Prostate gland (tissue), 2 donors: ENCODE measurements at regions not wholly inside any gene's neighbourhood (a gene's known extent, or its start where the extent isn't known, plus 50 kb on each side); places are given as distances from the start of the nearest gene placed in this dataset.

Source experiments
- DNase-seq: peaks from one replicate; pipeline ENCODE4 v3.0.0-alpha.2; 2019; ENCODE audit warnings: low spot score
- H3K27ac ChIP-seq, 2 donors: fragments of 200-600 bp; sonication (generic); 2 replicates each; pipeline ENCODE4 v1.5.1; 2017 to 2019
- H3K27me3 ChIP-seq: fragments of 200-600 bp; sonication (generic); replicated peaks from 2 replicates; pipeline ENCODE4 v1.5.1; 2019; ENCODE audit not compliant: insufficient read depth
- H3K36me3 ChIP-seq, 2 donors: fragments of 200-600 bp; sonication (generic); 1 replicate in 1 of 2; 2 replicates in 1 of 2; pipeline versions ENCODE4 v1.5.1 to v1.8.1; 2017 to 2019
- H3K4me1 ChIP-seq: fragments of 200-600 bp; sonication (generic); replicated peaks from 2 replicates; pipeline ENCODE4 v1.5.1; 2019
- H3K4me3 ChIP-seq, 2 donors: fragments of 200-600 bp; sonication (generic); 2 replicates each; pipeline ENCODE4 v1.5.1; 2017 to 2019
- H3K9me3 ChIP-seq: fragments of 200-600 bp; sonication (generic); 2 replicates; pipeline ENCODE4 v1.5.1; 2017
- CTCF ChIP-seq, 4 experiments: fragments of 200-600 bp in 2 of 4; fragments of 450-650 bp in 2 of 4; sonication (generic) in 2 of 4; IDR thresholded peaks; 1 replicate in 3 of 4; 2 replicates in 1 of 4; pipeline ENCODE4 v1.5.1; 2016 to 2019; ENCODE audit warnings: antibody characterized with exemption in 4 of 4, mild to moderate bottlenecking in 2 of 4, moderate library complexity in 2 of 4
- POLR2A ChIP-seq: fragments of 450-650 bp; IDR thresholded peaks from one replicate; pipeline ENCODE4 v1.6.1; 2016; ENCODE audit warnings: antibody characterized with exemption, mild to moderate bottlenecking
- POLR2AphosphoS5 ChIP-seq: sonication (generic); formaldehyde crosslinking; IDR thresholded peaks from one replicate; pipeline ENCODE4 v1.6.1; 2017; ENCODE audit warnings: antibody characterized with exemption
- whole genome bisulfite sequencing: methylation state at CpG from one replicate; pipeline ENCODE4 v1.1.5; 2018; 5-methylcytosine and 5-hydroxymethylcytosine counted together
- intact Hi-C: fragments of 100-400 bp; cut with DNase I; formaldehyde crosslinking; loops from one replicate; pipeline ENCODE4 v1.14.2; 2022

- Histone ChIP-seq H3K36me3 (no peaks in the 10 kb centered on the region), H3K27ac (no peak overlapping the region)
These were observed 446.1 kb downstream of the SOX9 start for GRCh38 chr17:72566671-72567484.

GRCh38 chr17:72567774-72568173 lies 447.0 kb downstream of the SOX9 start:
- Histone ChIP-seq H3K27me3 (peaks cover 6% of the 10 kb centered on the region), H3K4me3 (no peak overlapping the region), H3K4me1 (no peaks in the 10 kb centered on the region), H3K27ac (no peak overlapping the region), H3K9me3 (no peaks in the 10 kb centered on the region), H3K36me3 (no peaks in the 10 kb centered on the region)
- intact Hi-C loops, result no loop called here
- DNase-seq, result no peak
- no peak for TF ChIP-seq CTCF (IDR thresholded peaks at IDR 0.05)
- TF ChIP-seq POLR2A, result no peak
- TF ChIP-seq POLR2AphosphoS5, result no peak
- 88% methylated on average over 3 of the region's 3 CpGs for WGBS

More at GRCh38 chr17:72566671-72567484, 446.1 kb downstream of the SOX9 start:
- H3K4me1 ChIP-seq, result no peaks in the 10 kb centered on the region
- WGBS, result 82% methylated on average over 8 of the region's 8 CpGs
- no peak for DNase-seq
- no peak for TF ChIP-seq POLR2AphosphoS5
- no peak for TF ChIP-seq CTCF (IDR thresholded peaks at IDR 0.05)
- TF ChIP-seq POLR2A, result no peak
- intact Hi-C loops, result no loop called here
- H3K27me3 ChIP-seq, result peaks cover 6% of the 10 kb centered on the region
- no peaks in the 10 kb centered on the region for H3K9me3 ChIP-seq
- no peak overlapping the region for H3K4me3 ChIP-seq

- Histone ChIP-seq H3K27ac (no peak overlapping the region), H3K9me3 (no peaks in the 10 kb centered on the region), H3K36me3 (no peaks in the 10 kb centered on the region), H3K4me1 (no peaks in the 10 kb centered on the region), H3K4me3 (no peak overlapping the region), H3K27me3 (peaks cover 6% of the 10 kb centered on the region)
- intact Hi-C loops, result no loop called here
- DNase-seq, result no peak
- WGBS, result 33% methylated on average over 19 of the region's 19 CpGs
- no peak for TF ChIP-seq CTCF (IDR thresholded peaks at IDR 0.05)
- TF ChIP-seq POLR2A, result no peak
- no peak for TF ChIP-seq POLR2AphosphoS5
These were observed 448.5 kb downstream of the SOX9 start for GRCh38 chr17:72569148-72569946.

- H3K4me1 ChIP-seq, result no peaks in the 10 kb centered on the region
- intact Hi-C loops, result no loop called here
These were observed 451.1 kb downstream of the SOX9 start for GRCh38 chr17:72571813-72572396.

More at GRCh38 chr17:72571813-72572396, 451.1 kb downstream of the SOX9 start:
- no peaks in the 10 kb centered on the region for H3K9me3 ChIP-seq
- DNase-seq, result no peak
- no peak overlapping the region for H3K4me3 ChIP-seq
- TF ChIP-seq POLR2AphosphoS5, result no peak
- TF ChIP-seq CTCF (IDR thresholded peaks at IDR 0.05), result no peak
- TF ChIP-seq POLR2A, result no peak
- 42% methylated on average over 9 of the region's 9 CpGs for WGBS
- no peaks in the 10 kb centered on the region for H3K36me3 ChIP-seq
- H3K27ac ChIP-seq, result no peak overlapping the region
- peaks cover 6% of the 10 kb centered on the region for H3K27me3 ChIP-seq
